Suprapubic skin (tissue), 3 donors: ENCODE measurements at regions not wholly inside any gene's neighbourhood (a gene's known extent, or its start where the extent isn't known, plus 50 kb on each side); places are given as distances from the start of the nearest gene placed in this dataset.

ENCODE experiments used
- POLR2AphosphoS5 ChIP-seq, 3 donors: sonication (generic); formaldehyde crosslinking; IDR thresholded peaks; one replicate each; pipeline ENCODE4 v1.6.1; 2017; ENCODE audit warnings: antibody characterized with exemption in 3 of 3
- TF ChIP-seq, protein P1 (sequence below), 2 donors: fragments of 200-600 bp in 1 of 2; fragments of 450-650 bp in 1 of 2; sonication (generic) in 1 of 2; IDR thresholded peaks; one replicate each; pipeline ENCODE4 v1.5.1; 2016 to 2019; ENCODE audit warnings: antibody characterized with exemption in 2 of 2, mild to moderate bottlenecking in 1 of 2, moderate library complexity in 1 of 2

DNA sequence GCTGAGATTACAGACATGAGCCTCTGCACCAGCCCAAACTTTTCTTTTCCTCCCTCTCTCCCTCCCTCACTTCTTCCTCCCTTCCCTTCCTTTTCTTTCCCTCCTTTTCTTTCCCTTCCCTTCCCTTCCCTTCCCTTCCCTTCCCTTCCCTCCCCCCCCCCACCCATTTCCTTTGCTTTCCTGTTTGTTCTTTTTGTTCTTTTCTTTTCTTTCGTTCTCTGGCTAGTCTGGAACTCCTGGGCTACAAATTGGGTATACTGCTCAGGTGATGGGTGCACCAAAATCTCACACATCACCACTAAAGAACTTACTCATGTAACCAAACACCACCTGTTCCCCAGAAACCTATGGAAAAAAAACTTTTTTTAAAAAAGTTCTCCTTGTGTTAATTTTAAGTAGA, 174.8 kb upstream of the CHODL start:
- TF ChIP-seq, protein P1, sequence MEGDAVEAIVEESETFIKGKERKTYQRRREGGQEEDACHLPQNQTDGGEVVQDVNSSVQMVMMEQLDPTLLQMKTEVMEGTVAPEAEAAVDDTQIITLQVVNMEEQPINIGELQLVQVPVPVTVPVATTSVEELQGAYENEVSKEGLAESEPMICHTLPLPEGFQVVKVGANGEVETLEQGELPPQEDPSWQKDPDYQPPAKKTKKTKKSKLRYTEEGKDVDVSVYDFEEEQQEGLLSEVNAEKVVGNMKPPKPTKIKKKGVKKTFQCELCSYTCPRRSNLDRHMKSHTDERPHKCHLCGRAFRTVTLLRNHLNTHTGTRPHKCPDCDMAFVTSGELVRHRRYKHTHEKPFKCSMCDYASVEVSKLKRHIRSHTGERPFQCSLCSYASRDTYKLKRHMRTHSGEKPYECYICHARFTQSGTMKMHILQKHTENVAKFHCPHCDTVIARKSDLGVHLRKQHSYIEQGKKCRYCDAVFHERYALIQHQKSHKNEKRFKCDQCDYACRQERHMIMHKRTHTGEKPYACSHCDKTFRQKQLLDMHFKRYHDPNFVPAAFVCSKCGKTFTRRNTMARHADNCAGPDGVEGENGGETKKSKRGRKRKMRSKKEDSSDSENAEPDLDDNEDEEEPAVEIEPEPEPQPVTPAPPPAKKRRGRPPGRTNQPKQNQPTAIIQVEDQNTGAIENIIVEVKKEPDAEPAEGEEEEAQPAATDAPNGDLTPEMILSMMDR (IDR thresholded peaks at IDR 0.05), result no peak
- no peak for TF ChIP-seq POLR2AphosphoS5 (IDR thresholded peaks at IDR 0.05)
